ENCODE measurements at regions not wholly inside any gene's neighbourhood (a gene's known extent, or its start where the extent isn't known, plus 50 kb on each side); places are given as distances from the start of the nearest gene placed in this dataset.

DNA sequence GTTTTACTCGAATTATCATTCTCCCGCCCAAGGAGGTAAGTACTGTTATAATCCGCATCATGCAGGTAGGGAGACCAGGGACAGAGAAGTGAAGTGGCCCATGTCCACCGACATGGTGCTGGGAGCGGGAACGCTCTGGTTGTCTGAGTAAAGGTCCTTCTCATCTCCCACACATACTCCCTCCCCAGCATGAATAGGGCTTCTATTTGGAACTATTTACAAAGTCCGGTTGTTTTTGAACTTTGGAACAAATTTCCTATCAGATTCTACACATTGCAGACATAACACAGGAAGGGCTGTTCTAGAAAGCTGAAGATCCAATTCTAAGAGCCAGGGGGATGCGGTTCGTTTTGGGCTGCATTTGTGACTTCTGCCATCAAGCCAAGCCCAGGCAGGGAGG lies 94.8 kb upstream of the TLE3 start:
- no peak overlapping the region for H3K4me3 Mint-ChIP-seq
- H3K9me3 Mint-ChIP-seq, result peaks cover 3% of the 10 kb centered on the region in 2 donors
- no peak for ATAC-seq (replicated peaks in 1 of 2)
- no peak for DNase-seq
- no peak overlapping the region for H3K27ac Mint-ChIP-seq
- no peaks in the 10 kb centered on the region for H3K4me1 Mint-ChIP-seq (ENCODE audit: low read depth)
- H3K27me3 Mint-ChIP-seq (ENCODE audit: low read depth), result no peaks in the 10 kb centered on the region
- H3K36me3 Mint-ChIP-seq (ENCODE audit: insufficient read depth in 2 of 2), result peaks cover 0 to 2% of the 10 kb centered on the region in 2 donors

DNA sequence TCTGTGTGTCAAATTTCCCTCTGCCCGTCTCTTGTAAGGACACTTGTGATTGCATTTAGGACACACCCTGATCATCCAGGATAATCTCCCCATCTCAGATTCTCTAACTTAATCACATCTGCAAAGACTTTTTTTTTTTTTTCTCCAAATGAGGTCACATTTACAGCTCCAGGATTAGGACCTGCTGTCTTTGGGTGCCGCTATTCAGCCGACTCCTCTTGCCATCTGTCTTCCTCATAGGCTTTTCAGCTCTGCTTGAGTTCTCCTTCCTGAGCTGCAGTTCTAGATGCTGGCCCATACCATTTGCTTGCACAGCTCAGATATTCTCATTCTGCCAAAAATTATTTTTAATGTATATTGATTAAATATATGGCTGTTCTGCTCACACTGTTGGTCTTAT lies 94.3 kb upstream of the TLE3 start:
- H3K4me3 Mint-ChIP-seq, result no peak overlapping the region
- H3K27me3 Mint-ChIP-seq (ENCODE audit: low read depth), result no peaks in the 10 kb centered on the region
- DNase-seq, result no peak
- H3K36me3 Mint-ChIP-seq (ENCODE audit: insufficient read depth in 2 of 2), result peaks cover 0 to 2% of the 10 kb centered on the region in 2 donors
- H3K9me3 Mint-ChIP-seq, result peaks cover 3% of the 10 kb centered on the region in 2 donors
- no peaks in the 10 kb centered on the region for H3K4me1 Mint-ChIP-seq (ENCODE audit: low read depth)
- ATAC-seq (replicated peaks in 1 of 2), result no peak
- H3K27ac Mint-ChIP-seq, result no peak overlapping the region

DNA sequence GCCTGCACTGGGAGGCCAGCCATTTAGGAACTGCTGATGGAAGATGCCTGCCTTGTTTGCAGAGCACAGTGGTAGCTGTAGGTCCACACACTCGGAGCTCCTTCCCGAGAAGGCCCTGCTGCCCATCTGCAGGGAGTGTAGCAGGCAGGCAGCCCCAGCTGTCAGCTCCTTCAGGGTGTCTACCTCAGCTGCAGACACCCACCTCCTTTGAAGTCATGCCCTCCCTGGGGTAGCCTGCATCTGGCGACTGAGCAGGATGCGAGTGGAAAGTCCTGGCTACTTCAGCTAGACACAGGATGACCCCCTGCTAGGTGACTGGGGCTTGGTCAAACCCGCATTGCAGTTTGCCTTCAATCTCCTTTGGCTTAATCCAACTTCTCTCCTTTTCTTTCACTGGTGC lies 93.2 kb upstream of the TLE3 start:
- DNase-seq (no peak), ATAC-seq (replicated peaks in 1 of 2) (no peak)
- H3K36me3 Mint-ChIP-seq (ENCODE audit: insufficient read depth in 2 of 2), result peaks cover 0 to 2% of the 10 kb centered on the region in 2 donors

DNA sequence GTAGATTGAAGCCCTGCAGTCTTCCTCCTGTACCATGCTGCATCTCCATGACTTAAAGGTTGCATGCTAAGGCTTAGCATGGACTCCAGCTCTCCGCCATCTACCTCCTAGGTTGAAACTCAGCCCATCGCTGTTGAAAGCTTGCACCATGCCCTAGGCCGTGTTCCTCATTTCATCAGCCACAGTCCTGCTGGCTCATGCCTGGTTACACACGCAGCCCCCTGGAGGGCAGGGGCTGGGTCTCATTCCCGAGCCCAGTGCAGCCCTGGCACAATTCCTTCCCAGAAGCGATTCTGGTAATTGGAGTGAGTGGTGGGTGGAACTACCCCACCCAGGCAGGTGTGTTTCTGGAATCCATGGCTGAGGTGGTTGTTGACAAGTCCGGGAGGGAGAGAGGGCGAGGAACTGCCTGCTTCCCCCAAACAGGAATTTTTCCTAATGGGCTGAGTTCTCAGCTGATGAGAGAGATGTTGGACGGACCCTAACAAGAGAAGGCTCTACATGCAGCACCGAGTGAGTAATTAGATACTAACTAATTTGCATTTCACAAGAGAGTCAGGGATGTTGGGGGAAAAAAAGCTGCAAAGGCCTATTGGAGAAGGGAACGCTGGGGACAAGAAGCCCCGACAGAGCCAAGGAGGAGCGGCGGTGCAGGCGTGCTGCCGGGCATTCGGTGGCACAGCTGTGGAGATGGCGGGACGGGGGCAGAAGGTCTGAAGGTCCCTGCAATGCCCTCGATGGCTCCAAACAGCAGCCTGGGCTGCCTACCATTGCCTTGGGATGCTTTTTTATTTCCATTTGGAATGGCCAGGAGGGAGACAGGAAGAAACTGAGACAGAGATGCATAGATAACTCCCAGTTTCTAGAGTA lies 92.3 kb upstream of the TLE3 start:
- ATAC-seq (replicated peaks in 1 of 2) (no peak), DNase-seq (no peak)
- no peaks in the 10 kb centered on the region for H3K4me1 Mint-ChIP-seq (ENCODE audit: low read depth)
- H3K4me3 Mint-ChIP-seq, result no peak overlapping the region
- H3K36me3 Mint-ChIP-seq (ENCODE audit: insufficient read depth in 2 of 2), result peaks cover 0 to 2% of the 10 kb centered on the region in 2 donors
- no peak overlapping the region for H3K27ac Mint-ChIP-seq
- no peaks in the 10 kb centered on the region for H3K27me3 Mint-ChIP-seq (ENCODE audit: low read depth)
- peaks cover 3% of the 10 kb centered on the region in 2 donors for H3K9me3 Mint-ChIP-seq

More for the DNA sequence above, 93.2 kb upstream of the TLE3 start:
- Mint-ChIP-seq H3K27me3 (ENCODE audit: low read depth) (no peaks in the 10 kb centered on the region), H3K4me3 (no peak overlapping the region), H3K9me3 (peaks cover 3% of the 10 kb centered on the region in 2 donors), H3K27ac (no peak overlapping the region), H3K4me1 (ENCODE audit: low read depth) (no peaks in the 10 kb centered on the region)

DNA sequence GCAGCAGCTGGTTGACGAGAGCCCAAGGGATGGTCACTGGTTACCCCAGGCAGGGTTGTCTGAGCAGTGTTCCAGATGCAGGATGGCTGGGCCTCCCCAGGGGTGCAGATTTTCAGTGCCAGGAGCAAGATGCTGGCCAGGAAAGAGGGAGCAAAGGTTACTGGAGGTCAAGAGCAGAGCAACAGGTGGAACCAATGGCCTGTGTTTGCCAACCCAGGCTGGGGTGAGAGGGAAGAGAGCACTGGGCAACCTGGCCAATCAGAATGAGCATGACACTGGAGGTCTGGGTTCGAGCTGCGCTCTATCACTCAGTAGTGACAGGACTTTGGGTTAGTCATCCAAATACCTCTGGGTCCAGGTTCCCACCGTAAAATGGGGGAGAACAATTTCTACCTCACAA lies 90.6 kb upstream of the TLE3 start:
- H3K4me1 Mint-ChIP-seq (ENCODE audit: low read depth), result no peaks in the 10 kb centered on the region
- no peak for ATAC-seq (replicated peaks in 1 of 2)
- H3K27ac Mint-ChIP-seq, result no peak overlapping the region
- H3K36me3 Mint-ChIP-seq (ENCODE audit: insufficient read depth in 2 of 2), result peaks cover 0 to 2% of the 10 kb centered on the region in 2 donors
- no peak overlapping the region for H3K4me3 Mint-ChIP-seq
- no peak for DNase-seq
- peaks cover 3% of the 10 kb centered on the region in 2 donors for H3K9me3 Mint-ChIP-seq
- H3K27me3 Mint-ChIP-seq (ENCODE audit: low read depth), result no peaks in the 10 kb centered on the region

DNA sequence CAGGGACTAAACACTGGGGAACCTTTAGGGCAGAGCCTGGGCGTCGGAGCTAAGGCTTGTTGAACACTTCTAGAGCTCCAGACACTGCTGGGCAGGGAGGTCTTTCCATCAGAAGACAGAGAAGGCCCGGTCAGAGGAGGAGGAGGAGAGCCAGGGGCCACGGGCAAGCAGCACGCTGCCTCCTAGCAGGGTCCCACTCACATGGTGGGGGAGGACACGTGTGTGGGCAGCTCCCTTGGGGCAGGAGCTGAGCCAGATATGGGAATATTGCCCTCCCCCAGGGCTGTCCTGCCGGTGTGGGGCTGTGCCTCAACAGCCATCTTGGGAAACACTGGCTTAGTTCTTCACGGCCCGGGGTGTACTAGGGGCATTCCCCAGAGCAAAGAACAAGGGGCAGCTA lies 89.6 kb upstream of the TLE3 start:
- H3K36me3 Mint-ChIP-seq (ENCODE audit: insufficient read depth in 2 of 2), result peaks cover 0 to 2% of the 10 kb centered on the region in 2 donors
- H3K27ac Mint-ChIP-seq, result no peak overlapping the region
- H3K9me3 Mint-ChIP-seq, result peaks cover 3% of the 10 kb centered on the region in 2 donors
- no peaks in the 10 kb centered on the region for H3K4me1 Mint-ChIP-seq (ENCODE audit: low read depth)
- no peak for ATAC-seq (replicated peaks in 1 of 2)
- DNase-seq, result no peak
- peaks cover 5% of the 10 kb centered on the region for H3K27me3 Mint-ChIP-seq (ENCODE audit: low read depth)
- H3K4me3 Mint-ChIP-seq, result no peak overlapping the region

DNA sequence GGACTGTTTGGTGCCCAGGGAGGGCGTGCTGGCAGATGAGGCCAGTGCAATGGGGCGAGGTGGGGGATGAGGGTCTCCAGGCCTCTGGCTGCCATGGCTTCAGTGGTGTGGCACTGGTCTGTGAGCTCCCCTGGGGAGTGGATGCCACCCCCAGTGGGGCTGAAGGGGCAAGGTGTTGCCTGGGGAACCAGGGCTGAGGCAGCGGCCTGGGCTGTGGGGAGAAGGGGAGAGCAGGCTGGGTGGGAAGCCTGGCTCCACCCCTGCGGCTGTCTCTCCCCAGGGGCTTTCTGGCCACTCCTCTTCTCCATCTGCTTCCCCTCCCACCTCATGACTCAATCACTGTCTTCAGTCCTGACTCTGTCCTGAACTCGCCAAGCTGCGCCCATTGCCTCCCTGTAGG lies 88.4 kb upstream of the TLE3 start:
- ATAC-seq (replicated peaks in 1 of 2) (no peak), DNase-seq (no peak)
- H3K27me3 Mint-ChIP-seq (ENCODE audit: low read depth), result peaks cover 14% of the 10 kb centered on the region
- peaks cover 4% of the 10 kb centered on the region for H3K4me1 Mint-ChIP-seq (ENCODE audit: low read depth)
- no peaks in the 10 kb centered on the region for H3K9me3 Mint-ChIP-seq
- H3K27ac Mint-ChIP-seq, result no peak overlapping the region
- no peaks in the 10 kb centered on the region for H3K36me3 Mint-ChIP-seq (ENCODE audit: insufficient read depth in 2 of 2)
- H3K4me3 Mint-ChIP-seq, result no peak overlapping the region

DNA sequence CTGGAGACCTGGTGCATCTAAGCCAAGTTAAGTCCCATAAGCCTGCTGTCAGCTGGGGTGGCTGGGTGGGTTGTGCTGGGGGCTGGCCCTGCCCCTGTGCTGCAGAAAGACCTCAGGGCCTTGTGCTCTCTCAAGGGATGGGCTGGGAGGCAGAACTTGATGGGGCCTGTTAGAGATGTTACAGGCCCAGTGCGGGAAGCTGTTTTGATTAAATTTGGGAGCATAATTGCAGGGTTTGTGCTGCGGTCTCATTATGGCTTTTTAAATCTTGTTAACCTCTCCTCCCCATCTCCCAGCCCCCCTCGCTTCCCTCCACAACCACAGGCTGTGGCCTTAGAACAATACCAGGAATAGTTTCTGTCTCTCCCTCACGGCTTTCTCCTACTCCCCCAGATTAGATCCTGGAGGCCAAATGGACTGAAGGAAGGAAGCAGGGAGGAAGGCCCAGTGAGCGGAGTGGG lies 87.6 kb upstream of the TLE3 start:
- no peaks in the 10 kb centered on the region for H3K36me3 Mint-ChIP-seq (ENCODE audit: insufficient read depth in 2 of 2)
- H3K4me1 Mint-ChIP-seq (ENCODE audit: low read depth), result peaks cover 4% of the 10 kb centered on the region

DNA sequence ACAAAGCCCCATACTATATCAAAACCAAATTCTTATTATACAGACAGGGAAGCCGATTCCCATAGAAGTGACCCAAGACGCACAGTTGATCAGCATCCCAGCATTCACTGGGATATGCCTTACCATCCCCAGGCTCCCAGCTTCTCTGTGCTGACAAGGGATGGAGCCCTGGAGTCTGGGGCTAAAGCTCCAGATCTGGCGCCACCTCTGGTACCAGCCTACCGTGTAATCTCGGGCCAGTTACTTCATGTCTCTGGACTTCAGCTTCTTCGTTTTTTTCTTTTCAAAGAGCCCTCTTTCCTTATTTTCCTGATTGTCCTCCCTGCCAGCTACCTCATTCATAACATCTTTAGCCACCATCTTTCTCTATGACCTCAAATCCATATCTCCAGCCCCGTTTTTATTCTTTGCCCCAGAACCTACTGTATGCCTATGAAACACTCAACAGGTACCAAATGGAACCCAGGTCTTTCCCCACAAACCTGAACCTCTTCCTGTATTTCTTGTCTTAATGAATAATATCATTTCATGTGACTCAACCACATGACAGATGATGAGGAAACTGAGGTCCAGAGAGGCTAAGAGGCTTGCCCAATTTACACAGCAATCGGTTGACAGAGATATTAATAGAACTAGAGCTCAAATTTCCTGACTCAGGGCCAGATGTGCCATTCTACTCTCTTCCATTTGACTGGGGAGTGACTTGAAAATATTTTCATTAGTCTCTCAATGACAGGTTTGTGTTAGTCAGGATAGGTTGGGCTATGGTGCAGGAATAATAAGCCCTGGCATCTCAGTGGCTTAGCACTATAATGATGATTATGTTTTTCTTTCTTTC lies 85.4 kb upstream of the TLE3 start:
- peaks cover 14% of the 10 kb centered on the region for H3K27me3 Mint-ChIP-seq (ENCODE audit: low read depth)
- H3K4me3 Mint-ChIP-seq, result no peak overlapping the region
- peaks cover 4% of the 10 kb centered on the region for H3K4me1 Mint-ChIP-seq (ENCODE audit: low read depth)
- H3K9me3 Mint-ChIP-seq, result no peaks in the 10 kb centered on the region
- H3K36me3 Mint-ChIP-seq (ENCODE audit: insufficient read depth in 2 of 2), result no peaks in the 10 kb centered on the region
- no peak overlapping the region for H3K27ac Mint-ChIP-seq
- ATAC-seq (replicated peaks in 1 of 2) (no peak), DNase-seq (no peak)

More for the DNA sequence above, 87.6 kb upstream of the TLE3 start:
- ATAC-seq (replicated peaks in 1 of 2), result no peak
- DNase-seq, result no peak
- H3K4me3 Mint-ChIP-seq, result no peak overlapping the region
- no peaks in the 10 kb centered on the region for H3K9me3 Mint-ChIP-seq
- H3K27me3 Mint-ChIP-seq (ENCODE audit: low read depth), result peaks cover 14% of the 10 kb centered on the region
- H3K27ac Mint-ChIP-seq, result no peak overlapping the region

DNA sequence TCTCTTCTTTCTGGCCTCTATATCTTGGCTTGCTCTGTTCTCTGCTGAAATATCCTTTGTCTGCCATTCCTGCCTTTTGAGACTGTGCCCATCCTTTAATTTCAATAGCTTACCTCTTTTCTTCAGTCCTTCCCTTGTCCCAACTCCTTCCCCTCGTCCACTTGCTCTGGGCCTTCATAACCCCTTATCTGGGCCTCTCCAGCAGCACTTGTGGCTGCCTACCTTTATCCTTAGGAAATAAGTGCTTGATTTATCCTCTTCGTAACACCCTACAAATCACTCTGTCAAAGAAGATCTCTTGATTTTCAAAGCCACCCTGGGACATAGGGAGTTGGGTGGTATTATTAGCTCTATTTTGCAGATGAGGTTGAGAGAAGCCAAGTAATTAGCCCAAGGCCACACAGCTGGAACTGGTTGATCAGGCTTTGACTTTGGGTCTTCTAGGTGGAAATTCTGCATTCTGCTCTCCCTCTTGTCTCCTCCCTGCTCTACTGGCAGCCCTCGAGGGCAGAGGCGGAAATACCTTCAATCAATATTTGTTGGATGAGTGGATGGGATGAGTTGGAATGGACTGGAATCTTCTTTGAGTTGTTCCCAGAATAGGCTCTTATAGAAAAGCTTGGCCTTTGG lies 84.0 kb upstream of the TLE3 start:
- H3K9me3 Mint-ChIP-seq, result no peaks in the 10 kb centered on the region
- H3K27me3 Mint-ChIP-seq (ENCODE audit: low read depth), result peaks cover 14% of the 10 kb centered on the region
- ATAC-seq (replicated peaks in 1 of 2), result no peak
- no peak overlapping the region for H3K4me3 Mint-ChIP-seq
- DNase-seq, result no peak
- H3K36me3 Mint-ChIP-seq (ENCODE audit: insufficient read depth in 2 of 2), result no peaks in the 10 kb centered on the region
- no peak overlapping the region for H3K27ac Mint-ChIP-seq
- peaks cover 4% of the 10 kb centered on the region for H3K4me1 Mint-ChIP-seq (ENCODE audit: low read depth)

DNA sequence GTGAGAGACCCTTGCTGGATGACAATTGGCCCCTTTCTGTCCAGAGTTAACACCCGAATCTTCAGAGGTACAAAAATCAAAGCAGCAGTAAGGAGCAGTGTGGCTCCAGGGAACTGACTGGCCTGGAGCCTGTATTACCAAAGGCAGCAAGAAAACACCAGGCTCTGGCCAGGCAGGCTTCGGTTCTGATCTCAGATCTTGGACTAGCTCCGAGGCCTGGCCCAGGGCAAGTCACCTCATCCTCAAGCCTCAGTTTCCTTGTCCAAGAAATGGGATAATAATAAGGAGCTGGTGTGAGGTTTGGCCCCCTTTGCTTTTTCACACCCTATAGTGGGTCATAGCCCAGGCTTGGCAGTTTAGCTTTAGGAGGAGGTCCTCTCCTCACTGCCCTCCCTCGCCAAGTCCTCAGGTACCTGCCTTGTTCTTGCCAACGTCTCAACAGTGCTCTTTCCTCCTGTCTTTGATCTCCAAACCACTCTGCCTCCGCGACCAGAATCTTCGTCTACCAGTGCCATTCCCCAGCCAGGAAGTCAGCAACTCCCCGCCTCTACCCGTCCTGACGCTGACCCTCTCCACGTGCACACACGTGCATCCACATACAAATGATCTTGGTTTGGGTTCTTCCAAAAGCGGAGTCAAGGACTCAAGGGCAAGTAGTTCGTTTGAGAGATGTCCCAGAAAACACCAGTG lies 82.6 kb upstream of the TLE3 start:
- H3K4me3 Mint-ChIP-seq, result no peak overlapping the region
- ATAC-seq (replicated peaks in 1 of 2) (no peak), DNase-seq (no peak)
- peaks cover 4% of the 10 kb centered on the region for H3K4me1 Mint-ChIP-seq (ENCODE audit: low read depth)
- H3K36me3 Mint-ChIP-seq (ENCODE audit: insufficient read depth in 2 of 2), result no peaks in the 10 kb centered on the region
- peaks cover 14% of the 10 kb centered on the region for H3K27me3 Mint-ChIP-seq (ENCODE audit: low read depth)
- no peaks in the 10 kb centered on the region for H3K9me3 Mint-ChIP-seq
- H3K27ac Mint-ChIP-seq, result no peak overlapping the region

DNA sequence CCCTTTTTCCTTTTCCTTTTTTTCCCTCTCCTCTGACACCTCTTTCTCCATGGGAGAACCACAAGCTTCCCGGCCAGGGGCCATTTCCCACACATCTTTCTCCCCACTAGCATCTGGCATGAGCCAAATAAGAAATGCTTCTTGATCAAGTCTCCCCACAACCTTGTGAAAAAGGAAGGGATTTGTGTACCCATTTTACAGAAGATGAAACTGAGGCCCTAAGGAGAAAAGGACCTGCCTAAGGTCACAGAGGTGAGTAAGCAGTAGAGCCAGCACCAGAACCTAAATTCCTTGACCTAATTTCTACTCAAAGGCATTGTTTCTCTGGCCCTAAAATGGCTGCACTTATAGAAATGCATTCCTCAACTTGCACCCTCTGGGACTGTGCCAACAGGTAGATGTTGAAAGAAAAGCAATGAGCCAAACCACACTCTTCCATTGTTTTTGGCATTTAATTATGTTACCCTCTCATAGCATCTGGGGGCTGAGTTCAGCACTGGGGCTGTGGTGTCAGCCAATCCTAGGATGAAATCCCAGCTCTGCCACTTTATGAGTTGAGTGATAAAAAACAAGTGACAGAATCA lies 81.7 kb upstream of the TLE3 start:
- Mint-ChIP-seq H3K27me3 (ENCODE audit: low read depth) (peaks cover 14% of the 10 kb centered on the region), H3K27ac (no peak overlapping the region), H3K4me3 (no peak overlapping the region), H3K36me3 (ENCODE audit: insufficient read depth in 2 of 2) (no peaks in the 10 kb centered on the region), H3K4me1 (ENCODE audit: low read depth) (peaks cover 4% of the 10 kb centered on the region), H3K9me3 (no peaks in the 10 kb centered on the region)
- DNase-seq (no peak), ATAC-seq (replicated peaks in 1 of 2) (no peak)

Measured in activated T-cell treated with anti-CD3 and anti-CD28 coated beads, Interleukin-2, amount 50 U/mL, for 72 hours (primary cell).